ENCODE measurements at regions not wholly inside any gene's neighbourhood (a gene's known extent, or its start where the extent isn't known, plus 50 kb on each side); places are given as distances from the start of the nearest gene placed in this dataset.
A peak's percentile ranks its signal among the peaks of the same experiment; 100 is the strongest.

DNA sequence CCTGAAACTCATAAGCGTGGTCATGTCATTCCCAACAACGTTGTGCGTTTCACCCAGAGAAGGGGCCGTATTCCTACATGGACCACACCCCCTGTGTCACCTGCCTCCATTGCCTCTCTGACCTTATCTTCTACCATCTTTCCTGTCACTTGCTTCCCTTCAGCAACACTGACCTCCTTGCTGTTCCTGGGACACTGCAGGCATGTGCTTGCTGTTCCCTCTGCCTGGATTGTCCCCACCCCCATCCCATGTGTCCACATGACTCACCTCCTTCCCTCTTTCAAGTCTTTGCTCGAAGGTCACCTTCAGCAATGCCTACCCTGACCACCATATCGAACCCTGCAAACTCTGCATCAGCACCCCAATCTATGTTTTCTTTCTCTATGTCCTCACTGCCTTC is 133.2 kb upstream of the ZNF618 start:
- H3K4me2 ChIP-seq (ENCODE audit: insufficient read depth in 1 of 2, low read depth in 2 of 2, low read length in 2 of 2) = no peak overlapping the region
- H4K5ac ChIP-seq (ENCODE audit: insufficient read length, low read depth, low read length) = peak overlapping the region; percentile 15
- H4K8ac ChIP-seq (ENCODE audit: extremely low read depth, insufficient read depth, low read length) = no peak overlapping the region
- ChIA-PET CTCF (ENCODE audit: partially characterized antibody) (no interaction called here), POLR2A (ENCODE audit: partially characterized antibody) (no interaction called here)
- DNase-seq (ENCODE audit: low read depth in 1 of 2, low spot score in 2 of 2) = no peak
- H3K4me3 ChIP-seq (ENCODE audit: extremely low read depth in 1 of 4, insufficient read depth in 2 of 4, low read depth in 3 of 4, low read length in 4 of 4) = no peak overlapping the region
- H4K91ac ChIP-seq (replicated peaks; ENCODE audit: insufficient read length, low read length) = no peak overlapping the region
- no peak overlapping the region for H3K56ac ChIP-seq (replicated peaks; ENCODE audit: insufficient read length, low read depth, low read length)
- no peaks in the 10 kb centered on the region for H3K79me1 ChIP-seq (ENCODE audit: low read depth, low read length)
- no peak overlapping the region for H2AK5ac ChIP-seq (ENCODE audit: low read depth, low read length)
- no peak overlapping the region for H3K27ac ChIP-seq (ENCODE audit: low read depth, low read length)
- no peak for FAIRE-seq
- H3K14ac ChIP-seq (ENCODE audit: insufficient read length) = no peak overlapping the region
- peaks cover 0 to 14% (median 4%) of the 10 kb centered on the region in 4 experiments; a peak in 5 of 7 replicates for H3K4me1 ChIP-seq (replicated peaks in 1 of 4; ENCODE audit: control insufficient read depth in 3 of 4, insufficient read depth in 4 of 4, low read length in 3 of 4)
- no peaks in the 10 kb centered on the region for H3K23me2 ChIP-seq (ENCODE audit: low read depth, low read length)
- H3K18ac ChIP-seq (ENCODE audit: extremely low read depth, low read length) = no peak overlapping the region
- no peak overlapping the region for H3K9ac ChIP-seq (replicated peaks in 1 of 4; ENCODE audit: extremely low read depth in 1 of 4, low read depth in 3 of 4, low read length in 3 of 4)
- no peaks in the 10 kb centered on the region for H3K27me3 ChIP-seq (replicated peaks in 1 of 4; ENCODE audit: control insufficient read depth in 3 of 4, extremely low read depth in 1 of 4, insufficient read depth in 3 of 4, low read length in 3 of 4)
- H4K20me1 ChIP-seq (replicated peaks in 1 of 2; ENCODE audit: control insufficient read depth in 1 of 2, insufficient read depth in 2 of 2, low read length in 2 of 2) = no peaks in the 10 kb centered on the region
- H2BK5ac ChIP-seq (ENCODE audit: low read depth, low read length) = peak overlapping the region; percentile 67; the same call in 1 of the 2 replicates
- no peaks in the 10 kb centered on the region for H3K79me2 ChIP-seq (ENCODE audit: control insufficient read depth in 1 of 2, insufficient read depth in 2 of 2, low read length in 2 of 2)
- H2BK15ac ChIP-seq (ENCODE audit: low read length) = peak overlapping the region; percentile 34
- no peaks in the 10 kb centered on the region for H3K36me3 ChIP-seq (ENCODE audit: control insufficient read depth in 2 of 4, insufficient read depth in 4 of 4, low read length in 3 of 4)
- H2AFZ ChIP-seq (ENCODE audit: low read length) = peak overlapping the region; percentile 42; the same call in 1 of the 2 replicates
- no peak overlapping the region for H3K4ac ChIP-seq (replicated peaks; ENCODE audit: insufficient read length, low read depth, low read length)
- H2BK12ac ChIP-seq (ENCODE audit: low read depth, low read length) = peak overlapping the region; percentile 18; the same call in 1 of the 2 replicates
- TF ChIP-seq TAF7 (optimal IDR thresholded peaks at IDR 0.05; ENCODE audit: borderline replicate concordance, low read depth, low read length) (no peak), EGR1 (IDR thresholded peaks at IDR 0.05; ENCODE audit: borderline replicate concordance, low read depth, low read length) (no peak), TCF12 (IDR thresholded peaks at IDR 0.05; ENCODE audit: low read depth, low read length) (no peak), NANOG (IDR thresholded peaks at IDR 0.05; ENCODE audit: insufficient read depth, low read depth, low read length, poor library complexity, severe bottlenecking) (no peak)
- TF ChIP-seq, protein P1, sequence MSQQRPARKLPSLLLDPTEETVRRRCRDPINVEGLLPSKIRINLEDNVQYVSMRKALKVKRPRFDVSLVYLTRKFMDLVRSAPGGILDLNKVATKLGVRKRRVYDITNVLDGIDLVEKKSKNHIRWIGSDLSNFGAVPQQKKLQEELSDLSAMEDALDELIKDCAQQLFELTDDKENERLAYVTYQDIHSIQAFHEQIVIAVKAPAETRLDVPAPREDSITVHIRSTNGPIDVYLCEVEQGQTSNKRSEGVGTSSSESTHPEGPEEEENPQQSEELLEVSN (IDR thresholded peaks at IDR 0.05) = peak; percentile 70
- TF ChIP-seq, protein P2, sequence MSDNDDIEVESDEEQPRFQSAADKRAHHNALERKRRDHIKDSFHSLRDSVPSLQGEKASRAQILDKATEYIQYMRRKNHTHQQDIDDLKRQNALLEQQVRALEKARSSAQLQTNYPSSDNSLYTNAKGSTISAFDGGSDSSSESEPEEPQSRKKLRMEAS (IDR thresholded peaks at IDR 0.05) = peak; percentile 82
- WGBS, 2 experiments (ENCODE audit: extremely low coverage in 1 of 2, insufficient coverage in 1 of 2, insufficient read length in 1 of 2, insufficient replicate concordance in 2 of 2, low coverage in 1 of 2, low lambda C conversion rate in 2 of 2, missing lambda C conversion rate in 1 of 2) = 81% methylated on average over 6 of the region's 6 CpGs; no CpG with 5 or more reads in 1 of the 2 experiments
- H2BK20ac ChIP-seq (ENCODE audit: low read length) = peak overlapping the region; percentile 27
- H3K23ac ChIP-seq (ENCODE audit: insufficient read length) = no peak overlapping the region
- H3K9me3 ChIP-seq (ENCODE audit: insufficient read depth in 2 of 2, low read depth in 1 of 2, low read length in 1 of 2) = no peaks in the 10 kb centered on the region
- H2BK120ac ChIP-seq (replicated peaks; ENCODE audit: low read depth, low read length) = peak overlapping the region; percentile 12
